ENCODE measurements at regions not wholly inside any gene's neighbourhood (a gene's known extent, or its start where the extent isn't known, plus 50 kb on each side); places are given as distances from the start of the nearest gene placed in this dataset.
"Not testable (repeated sequence)": the region's sequence is repeated elsewhere in the genome, so short reads cannot be mapped to it uniquely, and the experiment has no call there.

DNA sequence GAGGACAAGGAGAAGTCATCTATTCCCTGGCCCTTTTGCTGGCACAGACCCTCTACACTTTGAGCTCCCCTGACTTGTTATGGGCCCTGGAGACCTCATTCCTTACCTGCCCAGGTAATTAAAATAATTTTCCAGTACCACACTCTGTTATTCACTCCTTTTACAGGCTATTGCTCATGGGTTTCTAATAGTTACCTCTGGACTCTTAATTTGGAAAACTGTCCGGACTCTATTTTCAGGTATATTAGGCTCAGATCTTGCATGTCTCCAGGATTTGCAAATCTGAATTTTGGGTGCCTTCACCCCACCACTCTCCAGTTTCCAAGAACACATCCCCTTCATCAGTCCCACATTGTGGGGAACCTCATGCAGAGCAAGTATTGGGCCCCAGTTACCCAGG lies 186.8 kb upstream of the SESN3 start:
- Histone ChIP-seq H3K36me3 (ENCODE audit: insufficient read depth, low read length) (no peaks in the 10 kb centered on the region), H3K27me3 (ENCODE audit: control insufficient read depth, insufficient read depth, low read length) (no peaks in the 10 kb centered on the region), H3K4me2 (ENCODE audit: low read length) (no peak overlapping the region), H3K9me3 (replicated peaks; ENCODE audit: low read length) (no peaks in the 10 kb centered on the region), H3K9ac (ENCODE audit: low read depth, low read length) (no peak overlapping the region), H3K4me1 (ENCODE audit: control insufficient read depth, insufficient read depth, low read length) (no peaks in the 10 kb centered on the region), H3K4me3 (ENCODE audit: low read length) (no peak overlapping the region)

DNA sequence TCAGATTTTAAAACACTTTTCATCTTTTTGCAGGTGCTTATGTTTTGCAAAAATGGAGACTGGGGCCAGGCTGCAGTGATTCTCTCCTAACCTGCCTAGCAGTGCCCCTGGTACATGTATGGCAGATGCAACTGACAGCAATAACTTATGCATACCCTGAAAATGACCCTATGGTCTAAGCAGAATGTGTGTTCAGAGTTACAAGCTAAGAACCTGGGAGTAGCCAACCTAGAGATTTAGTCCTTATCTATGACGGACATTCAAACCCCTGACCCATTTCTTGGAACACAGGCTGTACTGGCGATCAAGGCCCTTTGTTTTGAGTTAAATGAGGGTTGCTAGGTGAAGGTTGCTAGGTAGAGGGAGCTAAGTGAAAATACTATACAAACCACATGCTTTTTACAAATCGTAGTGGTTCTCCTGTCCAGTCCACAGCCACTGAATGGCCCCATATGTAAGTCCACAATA lies 184.9 kb upstream of the SESN3 start:
- H3K9me3 ChIP-seq (replicated peaks; ENCODE audit: low read length) = no peaks in the 10 kb centered on the region
- H3K36me3 ChIP-seq (ENCODE audit: insufficient read depth, low read length) = no peaks in the 10 kb centered on the region
- no peak overlapping the region for H3K9ac ChIP-seq (ENCODE audit: low read depth, low read length)
- no peak overlapping the region for H3K4me2 ChIP-seq (ENCODE audit: low read length)
- no peaks in the 10 kb centered on the region for H3K27me3 ChIP-seq (ENCODE audit: control insufficient read depth, insufficient read depth, low read length)
- no peaks in the 10 kb centered on the region for H3K4me1 ChIP-seq (ENCODE audit: control insufficient read depth, insufficient read depth, low read length)
- no peak overlapping the region for H3K4me3 ChIP-seq (ENCODE audit: low read length)

DNA sequence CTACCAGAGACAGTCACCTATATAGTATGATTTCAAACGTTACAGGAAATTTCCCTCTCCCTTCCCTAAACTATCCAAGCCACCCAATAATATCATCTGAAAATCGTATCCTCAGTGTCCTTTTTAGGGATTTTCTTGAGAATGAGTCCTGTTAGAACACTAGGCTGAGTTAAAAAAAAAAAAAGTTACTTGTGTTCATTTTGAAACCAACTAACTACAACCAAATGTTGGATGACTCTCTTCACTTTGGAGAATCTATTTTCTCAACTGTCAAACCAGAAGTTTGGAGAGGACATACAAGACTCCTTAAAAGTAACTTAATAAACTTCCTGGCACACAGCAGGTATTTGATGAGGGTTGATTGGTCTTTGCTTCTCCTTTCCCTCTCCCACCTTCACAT lies 183.2 kb upstream of the SESN3 start:
- no peaks in the 10 kb centered on the region for H3K27me3 ChIP-seq (ENCODE audit: control insufficient read depth, insufficient read depth, low read length)
- H3K4me3 ChIP-seq (ENCODE audit: low read length) = no peak overlapping the region
- no peaks in the 10 kb centered on the region for H3K36me3 ChIP-seq (ENCODE audit: insufficient read depth, low read length)
- H3K9me3 ChIP-seq (replicated peaks; ENCODE audit: low read length) = no peaks in the 10 kb centered on the region
- no peak overlapping the region for H3K4me2 ChIP-seq (ENCODE audit: low read length)
- H3K9ac ChIP-seq (ENCODE audit: low read depth, low read length) = no peak overlapping the region
- no peaks in the 10 kb centered on the region for H3K4me1 ChIP-seq (ENCODE audit: control insufficient read depth, insufficient read depth, low read length)

DNA sequence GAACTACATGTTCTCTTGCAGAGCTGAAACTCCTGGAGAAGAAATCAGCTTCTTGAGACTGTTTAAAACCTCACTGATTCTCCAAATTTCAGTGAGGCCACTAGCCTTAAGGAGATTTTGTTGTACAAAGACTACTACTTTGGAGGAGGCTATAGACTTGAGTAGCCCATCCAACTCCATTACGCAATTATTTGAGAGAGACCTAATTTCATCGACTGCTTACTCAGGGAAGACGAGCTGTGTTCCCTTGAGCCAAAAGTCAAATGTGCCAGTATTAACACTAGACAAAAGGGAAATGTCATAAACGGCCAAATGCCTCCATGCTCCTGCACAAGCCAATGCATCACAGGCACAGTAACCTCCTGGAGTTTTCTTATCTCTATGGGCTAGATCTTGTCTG lies 182.8 kb upstream of the SESN3 start:
- no peaks in the 10 kb centered on the region for H3K9me3 ChIP-seq (replicated peaks; ENCODE audit: low read length)
- H3K4me1 ChIP-seq (ENCODE audit: control insufficient read depth, insufficient read depth, low read length) = no peaks in the 10 kb centered on the region
- no peak overlapping the region for H3K4me3 ChIP-seq (ENCODE audit: low read length)
- no peak overlapping the region for H3K9ac ChIP-seq (ENCODE audit: low read depth, low read length)
- no peak overlapping the region for H3K4me2 ChIP-seq (ENCODE audit: low read length)
- H3K36me3 ChIP-seq (ENCODE audit: insufficient read depth, low read length) = no peaks in the 10 kb centered on the region
- no peaks in the 10 kb centered on the region for H3K27me3 ChIP-seq (ENCODE audit: control insufficient read depth, insufficient read depth, low read length)

DNA sequence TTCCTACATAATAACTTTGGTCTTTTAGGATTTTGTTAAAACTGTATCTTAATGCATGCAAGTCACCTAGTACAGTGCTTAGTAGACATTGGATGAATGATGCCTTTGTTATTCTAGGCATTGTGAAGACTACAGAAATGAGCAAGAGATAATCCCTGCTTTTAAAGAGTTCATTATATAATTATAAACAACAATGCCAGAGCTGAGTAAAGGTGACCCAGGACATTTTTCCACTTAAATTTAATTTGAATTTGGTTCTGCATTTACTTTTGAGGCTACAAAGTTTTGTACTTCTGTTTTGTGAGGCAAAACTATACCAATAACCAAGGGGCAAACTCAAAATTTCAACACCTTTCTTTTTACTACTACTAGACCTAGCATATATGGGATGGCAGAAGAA lies 182.0 kb upstream of the SESN3 start:
- no peaks in the 10 kb centered on the region for H3K9me3 ChIP-seq (replicated peaks; ENCODE audit: low read length)
- H3K4me3 ChIP-seq (ENCODE audit: low read length) = no peak overlapping the region
- no peaks in the 10 kb centered on the region for H3K4me1 ChIP-seq (ENCODE audit: control insufficient read depth, insufficient read depth, low read length)
- H3K4me2 ChIP-seq (ENCODE audit: low read length) = no peak overlapping the region
- H3K9ac ChIP-seq (ENCODE audit: low read depth, low read length) = no peak overlapping the region
- H3K36me3 ChIP-seq (ENCODE audit: insufficient read depth, low read length) = no peaks in the 10 kb centered on the region
- no peaks in the 10 kb centered on the region for H3K27me3 ChIP-seq (ENCODE audit: control insufficient read depth, insufficient read depth, low read length)

DNA sequence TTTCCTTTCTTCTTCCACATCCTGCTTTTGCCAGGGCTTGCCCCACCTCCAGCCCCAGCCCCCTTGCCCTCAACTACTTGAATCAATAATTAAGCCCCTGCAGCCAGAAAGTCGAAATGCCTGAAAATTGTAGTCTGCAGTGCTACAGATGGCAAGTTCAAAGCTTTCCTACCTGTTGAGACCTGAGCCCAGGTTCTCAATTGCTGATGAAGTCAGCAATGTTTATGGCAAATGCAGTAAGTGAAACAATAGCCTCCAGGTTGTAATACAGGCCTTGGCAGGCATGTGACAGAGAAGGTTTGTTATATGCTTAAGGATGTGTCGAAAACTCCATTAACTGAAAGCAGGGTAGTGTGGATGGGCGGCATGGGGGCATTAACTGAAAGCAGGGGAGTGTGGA lies 181.1 kb upstream of the SESN3 start:
- Histone ChIP-seq H3K36me3 (ENCODE audit: insufficient read depth, low read length) (no peaks in the 10 kb centered on the region), H3K4me2 (ENCODE audit: low read length) (no peak overlapping the region), H3K9ac (ENCODE audit: low read depth, low read length) (no peak overlapping the region), H3K4me1 (ENCODE audit: control insufficient read depth, insufficient read depth, low read length) (no peaks in the 10 kb centered on the region), H3K9me3 (replicated peaks; ENCODE audit: low read length) (no peaks in the 10 kb centered on the region), H3K4me3 (ENCODE audit: low read length) (no peak overlapping the region), H3K27me3 (ENCODE audit: control insufficient read depth, insufficient read depth, low read length) (no peaks in the 10 kb centered on the region)

DNA sequence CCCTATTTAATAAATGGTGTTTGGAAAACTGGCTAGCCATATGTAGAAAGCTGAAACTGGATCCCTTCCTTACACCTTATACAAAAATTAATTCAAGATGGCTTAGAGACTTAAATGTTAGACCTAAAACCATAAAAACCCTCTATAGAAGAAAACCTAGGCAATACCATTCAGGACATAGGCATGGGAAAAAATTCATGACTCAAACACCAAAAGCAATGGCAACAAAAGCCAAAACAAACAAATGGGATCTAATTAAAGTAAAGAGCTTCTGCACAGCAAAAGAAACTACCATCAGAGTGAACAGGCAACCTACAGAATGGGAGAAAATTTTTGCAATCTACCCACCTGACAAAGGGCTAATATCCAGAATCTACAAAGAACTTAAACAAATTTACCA lies 179.7 kb upstream of the SESN3 start:
- H3K4me2 ChIP-seq (ENCODE audit: low read length); H3K9ac ChIP-seq (ENCODE audit: low read depth, low read length); H3K4me1 ChIP-seq (ENCODE audit: control insufficient read depth, insufficient read depth, low read length); H3K9me3 ChIP-seq (replicated peaks; ENCODE audit: low read length); H3K4me3 ChIP-seq (ENCODE audit: low read length); H3K27me3 ChIP-seq (ENCODE audit: control insufficient read depth, insufficient read depth, low read length); H3K36me3 ChIP-seq (ENCODE audit: insufficient read depth, low read length): not testable (repeated sequence)

DNA sequence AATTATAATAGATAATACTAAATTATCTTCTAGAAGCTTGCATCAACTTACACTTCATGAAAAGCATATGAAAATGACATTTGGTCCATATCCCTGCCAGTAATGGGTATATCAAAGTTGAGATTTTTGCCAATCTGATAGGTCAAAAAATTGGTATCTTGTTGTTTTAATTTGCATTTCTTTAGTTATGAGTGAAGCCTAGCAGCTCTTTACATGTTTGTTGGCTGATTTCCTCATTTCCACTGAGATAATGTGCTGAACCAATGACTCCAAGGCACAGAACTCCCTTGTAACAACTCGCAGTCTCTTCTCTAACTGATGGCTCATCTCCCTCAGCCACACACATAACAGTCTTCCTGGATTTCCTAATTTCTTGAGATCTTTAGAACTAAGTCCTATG lies 175.3 kb upstream of the SESN3 start:
- no peak overlapping the region for H3K9ac ChIP-seq (ENCODE audit: low read depth, low read length)
- no peaks in the 10 kb centered on the region for H3K27me3 ChIP-seq (ENCODE audit: control insufficient read depth, insufficient read depth, low read length)
- H3K4me1 ChIP-seq (ENCODE audit: control insufficient read depth, insufficient read depth, low read length) = no peaks in the 10 kb centered on the region
- H3K4me3 ChIP-seq (ENCODE audit: low read length) = no peak overlapping the region
- no peak overlapping the region for H3K4me2 ChIP-seq (ENCODE audit: low read length)
- H3K9me3 ChIP-seq (replicated peaks; ENCODE audit: low read length) = no peaks in the 10 kb centered on the region
- H3K36me3 ChIP-seq (ENCODE audit: insufficient read depth, low read length) = no peaks in the 10 kb centered on the region

DNA sequence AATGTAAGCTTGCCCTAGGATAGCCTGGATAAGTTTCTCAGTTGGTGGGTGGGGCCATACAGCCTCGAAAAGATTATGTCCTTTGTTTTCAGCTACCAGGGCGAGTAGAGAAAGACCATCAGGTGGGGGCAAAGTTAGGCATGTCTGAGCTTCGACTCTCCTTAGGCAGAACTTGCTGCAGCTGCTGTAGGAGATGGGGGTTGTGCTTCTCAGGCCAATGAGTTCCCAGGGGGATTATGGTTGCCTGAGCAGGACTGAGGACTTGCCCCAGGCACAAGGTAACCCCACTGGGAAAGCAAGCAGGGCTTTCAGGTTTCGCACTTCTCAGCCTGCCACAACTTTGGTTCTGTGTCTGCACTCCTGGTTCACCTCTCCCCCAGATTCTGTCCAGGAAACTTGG lies 173.4 kb upstream of the SESN3 start:
- H3K4me2 ChIP-seq (ENCODE audit: low read length) = no peak overlapping the region
- no peaks in the 10 kb centered on the region for H3K9me3 ChIP-seq (replicated peaks; ENCODE audit: low read length)
- H3K36me3 ChIP-seq (ENCODE audit: insufficient read depth, low read length) = no peaks in the 10 kb centered on the region
- no peaks in the 10 kb centered on the region for H3K27me3 ChIP-seq (ENCODE audit: control insufficient read depth, insufficient read depth, low read length)
- no peak overlapping the region for H3K9ac ChIP-seq (ENCODE audit: low read depth, low read length)
- no peaks in the 10 kb centered on the region for H3K4me1 ChIP-seq (ENCODE audit: control insufficient read depth, insufficient read depth, low read length)
- H3K4me3 ChIP-seq (ENCODE audit: low read length) = no peak overlapping the region

DNA sequence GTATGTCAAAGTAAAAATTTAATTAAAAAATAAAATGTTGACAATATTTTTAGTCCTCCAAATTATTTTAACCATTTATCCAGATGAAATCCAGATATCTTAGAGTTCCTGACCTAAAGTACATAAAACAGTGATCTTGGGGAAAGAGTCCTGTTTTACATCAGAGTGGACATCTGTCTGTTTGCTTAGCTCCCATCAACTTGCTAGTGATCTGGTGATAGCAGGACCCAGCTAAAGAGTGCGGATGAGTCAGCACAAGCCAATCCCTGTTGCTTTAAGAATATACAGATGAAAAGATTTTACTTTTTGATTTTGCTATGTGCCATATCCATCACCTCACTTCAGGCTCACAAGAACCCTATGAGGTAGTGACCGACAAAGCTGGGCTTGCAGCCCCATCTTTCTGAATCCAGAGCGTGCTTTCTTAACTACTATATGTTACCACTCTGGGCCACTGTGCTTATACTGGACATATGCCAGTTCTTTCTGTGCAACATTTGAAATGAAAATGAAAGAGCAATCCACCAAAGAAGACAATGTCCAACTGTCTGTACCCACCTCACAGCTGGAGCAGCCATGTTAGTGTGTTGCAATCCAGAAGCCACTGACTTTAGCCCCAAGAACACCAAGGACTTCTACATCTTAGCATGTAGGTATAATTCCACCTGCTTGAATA lies 167.6 kb upstream of the SESN3 start:
- H3K27me3 ChIP-seq (ENCODE audit: control insufficient read depth, insufficient read depth, low read length) = no peaks in the 10 kb centered on the region
- no peak overlapping the region for H3K4me2 ChIP-seq (ENCODE audit: low read length)
- H3K4me1 ChIP-seq (ENCODE audit: control insufficient read depth, insufficient read depth, low read length) = no peaks in the 10 kb centered on the region
- no peak overlapping the region for H3K9ac ChIP-seq (ENCODE audit: low read depth, low read length)
- H3K9me3 ChIP-seq (replicated peaks; ENCODE audit: low read length) = no peaks in the 10 kb centered on the region
- no peak overlapping the region for H3K4me3 ChIP-seq (ENCODE audit: low read length)
- H3K36me3 ChIP-seq (ENCODE audit: insufficient read depth, low read length) = no peaks in the 10 kb centered on the region

DNA sequence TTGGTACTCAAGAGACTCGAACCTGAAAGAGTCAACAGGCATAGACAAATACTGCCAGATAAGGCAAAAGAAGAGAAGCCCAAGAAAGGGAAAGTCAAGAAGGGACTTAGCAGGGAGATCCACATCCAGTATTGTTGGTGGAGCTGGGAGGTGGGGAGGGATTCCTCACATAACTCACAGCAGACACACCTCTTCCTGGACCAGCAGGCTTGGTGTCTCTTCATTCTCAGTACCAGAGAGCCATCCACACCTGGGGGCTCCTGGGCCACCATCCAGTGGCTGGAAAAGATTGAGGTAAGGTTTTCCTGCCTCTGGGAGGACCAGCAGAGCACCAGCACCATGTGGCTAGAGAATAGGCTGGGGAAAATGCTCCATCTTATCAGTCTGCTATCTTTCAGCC lies 161.6 kb upstream of the SESN3 start:
- no peaks in the 10 kb centered on the region for H3K9me3 ChIP-seq (replicated peaks; ENCODE audit: low read length)
- H3K36me3 ChIP-seq (ENCODE audit: insufficient read depth, low read length) = no peaks in the 10 kb centered on the region
- no peak overlapping the region for H3K9ac ChIP-seq (ENCODE audit: low read depth, low read length)
- H3K4me1 ChIP-seq (ENCODE audit: control insufficient read depth, insufficient read depth, low read length) = no peaks in the 10 kb centered on the region
- H3K4me2 ChIP-seq (ENCODE audit: low read length) = no peak overlapping the region
- no peaks in the 10 kb centered on the region for H3K27me3 ChIP-seq (ENCODE audit: control insufficient read depth, insufficient read depth, low read length)
- H3K4me3 ChIP-seq (ENCODE audit: low read length) = no peak overlapping the region

DNA sequence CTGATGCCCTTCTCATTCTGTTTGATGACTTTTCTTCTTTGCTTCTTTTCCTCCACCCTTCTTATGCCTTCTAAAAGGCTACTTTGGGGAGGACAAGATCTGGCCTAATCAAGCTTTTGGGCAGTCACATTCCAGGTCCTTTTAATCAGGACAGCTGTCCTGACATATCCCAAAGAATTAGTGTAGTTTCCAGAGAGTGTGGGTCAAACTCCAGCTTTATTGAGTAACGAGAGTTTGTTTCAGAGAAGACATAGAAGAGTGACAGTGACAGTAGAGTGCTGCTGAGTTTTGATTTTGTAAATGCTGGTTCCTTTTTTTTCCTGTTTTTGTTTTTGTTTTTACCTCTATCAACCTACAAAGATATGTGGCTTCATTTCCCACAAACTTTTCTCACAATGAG lies 158.4 kb upstream of the SESN3 start:
- no peaks in the 10 kb centered on the region for H3K9me3 ChIP-seq (replicated peaks; ENCODE audit: low read length)

More for the DNA sequence above, 158.4 kb upstream of the SESN3 start:
- Histone ChIP-seq H3K9ac (ENCODE audit: low read depth, low read length) (no peak overlapping the region), H3K4me1 (ENCODE audit: control insufficient read depth, insufficient read depth, low read length) (no peaks in the 10 kb centered on the region), H3K36me3 (ENCODE audit: insufficient read depth, low read length) (no peaks in the 10 kb centered on the region), H3K27me3 (ENCODE audit: control insufficient read depth, insufficient read depth, low read length) (peaks cover 9% of the 10 kb centered on the region), H3K4me3 (ENCODE audit: low read length) (no peak overlapping the region), H3K4me2 (ENCODE audit: low read length) (no peak overlapping the region)
